GM13977 (cell line): ENCODE measurements at regions not wholly inside any gene's neighbourhood (a gene's known extent, or its start where the extent isn't known, plus 50 kb on each side); places are given as distances from the start of the nearest gene placed in this dataset.
"Not testable (repeated sequence)": the region's sequence is repeated elsewhere in the genome, so short reads cannot be mapped to it uniquely, and the experiment has no call there.

Experiments used
- DNase-seq: peaks from one replicate; pipeline ENCODE4 v3.0.0; 2012; ENCODE audit warnings: low spot score
- in situ Hi-C: fragments of 300-500 bp; cut with MboI; formaldehyde crosslinking; loops from one replicate; pipeline ENCODE4 v1.12.0; 2022; ENCODE audit warnings: low sequenced_read_pairs, low pct_unique_long_range_greater_than_20kb, mixed read lengths, inconsistent platforms; ENCODE audit not compliant: unreplicated experiment
- TF ChIP-seq, protein P1 (sequence below): IDR thresholded peaks from 2 replicates; pipeline ENCODE4 v1.5.1; 2012; ENCODE audit warnings: mild to moderate bottlenecking, control low read depth; ENCODE audit not compliant: insufficient read depth; ENCODE audit errors: extremely low read depth, missing control alignments

DNA sequence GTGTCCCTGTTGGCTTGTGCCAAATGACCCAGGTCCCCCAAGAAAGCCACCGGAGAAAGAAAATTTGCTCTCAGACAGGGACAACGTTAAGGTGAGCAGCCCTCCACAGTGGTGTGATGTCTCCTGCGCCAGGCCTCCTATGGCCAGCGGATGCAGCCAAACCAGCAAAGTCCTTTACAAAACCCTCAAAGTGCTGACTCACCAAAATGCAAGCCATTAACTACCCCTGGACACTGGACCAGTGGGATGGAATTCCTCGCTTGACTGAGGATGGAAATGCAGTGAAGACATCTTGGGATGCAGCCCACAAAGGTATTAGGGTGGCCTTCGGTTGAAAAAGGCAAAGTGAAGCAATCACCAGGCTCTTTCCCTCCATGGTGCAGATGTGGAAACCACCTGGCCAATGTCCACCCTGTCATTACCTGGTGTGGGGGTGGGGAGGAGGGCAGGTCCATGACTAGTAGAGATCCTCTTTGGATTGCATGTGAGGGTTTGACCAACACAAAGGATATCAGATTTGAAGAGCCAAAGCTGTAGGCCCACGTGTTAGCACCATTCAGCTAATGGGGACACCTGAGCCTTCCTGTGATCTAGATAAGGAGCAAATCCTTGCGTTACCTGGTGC is 127.4 kb upstream of the SLC6A11 start:
- no peak for DNase-seq
- TF ChIP-seq, protein P1, sequence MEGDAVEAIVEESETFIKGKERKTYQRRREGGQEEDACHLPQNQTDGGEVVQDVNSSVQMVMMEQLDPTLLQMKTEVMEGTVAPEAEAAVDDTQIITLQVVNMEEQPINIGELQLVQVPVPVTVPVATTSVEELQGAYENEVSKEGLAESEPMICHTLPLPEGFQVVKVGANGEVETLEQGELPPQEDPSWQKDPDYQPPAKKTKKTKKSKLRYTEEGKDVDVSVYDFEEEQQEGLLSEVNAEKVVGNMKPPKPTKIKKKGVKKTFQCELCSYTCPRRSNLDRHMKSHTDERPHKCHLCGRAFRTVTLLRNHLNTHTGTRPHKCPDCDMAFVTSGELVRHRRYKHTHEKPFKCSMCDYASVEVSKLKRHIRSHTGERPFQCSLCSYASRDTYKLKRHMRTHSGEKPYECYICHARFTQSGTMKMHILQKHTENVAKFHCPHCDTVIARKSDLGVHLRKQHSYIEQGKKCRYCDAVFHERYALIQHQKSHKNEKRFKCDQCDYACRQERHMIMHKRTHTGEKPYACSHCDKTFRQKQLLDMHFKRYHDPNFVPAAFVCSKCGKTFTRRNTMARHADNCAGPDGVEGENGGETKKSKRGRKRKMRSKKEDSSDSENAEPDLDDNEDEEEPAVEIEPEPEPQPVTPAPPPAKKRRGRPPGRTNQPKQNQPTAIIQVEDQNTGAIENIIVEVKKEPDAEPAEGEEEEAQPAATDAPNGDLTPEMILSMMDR, result no peak
- in situ Hi-C loops, result no loop called here

DNA sequence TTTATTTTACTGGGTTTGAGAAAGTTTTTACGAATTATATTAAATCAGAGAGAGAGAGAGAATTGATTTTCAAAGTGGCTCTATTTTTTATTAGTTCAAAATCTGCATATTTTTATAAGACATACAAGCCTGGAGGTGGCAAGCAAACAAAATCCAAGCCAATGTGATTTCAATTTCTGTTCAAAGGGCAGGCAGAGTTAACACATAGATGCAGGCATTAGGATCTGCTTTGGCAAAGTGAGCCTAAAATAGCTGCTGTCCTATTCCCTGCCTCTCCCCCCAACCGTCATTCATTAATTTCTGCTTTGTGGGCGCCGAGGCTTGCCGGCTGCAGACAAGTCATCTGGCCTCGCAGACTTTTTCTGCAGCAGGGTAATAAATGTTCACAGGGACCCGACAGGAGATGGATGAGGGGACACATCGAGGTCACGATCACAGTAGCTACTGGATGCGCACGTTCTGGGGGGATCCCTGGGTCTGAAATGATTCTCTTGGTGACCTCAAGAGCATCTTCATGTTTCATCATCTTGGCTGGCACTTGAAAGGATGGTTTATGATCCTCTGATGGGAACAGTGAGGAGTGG is 123.9 kb upstream of the SLC6A11 start:
- TF ChIP-seq, protein P1, result no peak
- DNase-seq, result no peak
- in situ Hi-C loops, result no loop called here

DNA sequence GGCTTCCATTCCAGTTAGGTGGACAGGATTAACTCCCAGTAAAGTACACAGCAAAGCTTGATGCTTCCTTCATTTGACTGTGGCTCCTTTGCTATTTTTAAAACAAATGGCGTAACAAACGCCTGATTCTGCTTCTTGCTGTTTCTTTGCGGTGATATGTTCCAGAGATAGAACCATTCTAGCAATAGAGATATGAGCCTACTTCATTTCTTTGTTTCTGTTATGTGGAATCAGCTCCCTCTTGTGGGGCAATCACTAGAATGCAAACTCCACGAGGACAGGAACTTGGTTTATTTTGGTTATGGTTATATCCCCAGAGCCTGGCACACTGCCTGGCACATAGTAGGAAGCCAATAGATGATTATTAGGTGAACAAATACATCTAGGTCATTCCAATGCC is 122.6 kb upstream of the SLC6A11 start:
- TF ChIP-seq, protein P1, result peak; percentile 6
- in situ Hi-C loops, result no loop called here
- DNase-seq, result no peak

DNA sequence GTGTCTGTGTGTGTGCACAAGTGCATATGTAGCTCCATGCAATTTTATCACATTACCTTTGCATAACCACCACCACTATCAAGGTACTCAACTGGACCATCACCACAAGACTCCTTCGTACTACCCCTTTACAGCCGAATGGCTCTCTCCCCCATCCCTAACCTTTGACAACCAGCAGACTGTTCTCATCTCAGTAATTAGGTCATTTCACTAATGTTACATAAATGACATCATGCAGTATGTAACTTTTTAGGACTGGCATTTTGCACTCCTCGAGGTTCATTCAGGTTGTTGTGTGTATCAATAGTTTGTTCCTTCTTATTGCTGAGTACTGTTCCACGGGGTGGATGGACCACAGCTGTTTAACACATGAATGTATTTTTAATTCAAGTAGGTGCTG is 121.8 kb upstream of the SLC6A11 start:
- in situ Hi-C loops, result no loop called here
- DNase-seq, result no peak
- TF ChIP-seq, protein P1, result no peak

DNA sequence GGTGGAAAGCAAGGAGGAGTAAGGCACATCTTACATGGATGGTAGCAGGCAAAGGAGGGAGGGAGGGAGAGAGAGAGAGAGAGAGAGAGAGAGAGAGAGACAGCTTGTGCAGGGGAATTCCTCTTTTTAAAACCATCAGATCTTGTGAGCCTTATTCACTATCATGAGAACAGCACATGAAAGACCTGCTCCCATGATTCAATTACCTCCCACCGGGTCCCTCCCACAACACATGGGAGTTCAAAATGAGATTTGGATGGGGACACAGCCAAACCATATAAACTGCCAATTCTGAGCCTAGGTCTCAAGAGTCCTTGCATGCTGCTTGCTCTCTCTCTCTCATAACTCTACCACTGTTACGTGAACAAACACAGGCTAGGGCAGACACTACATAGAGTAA is 120.8 kb upstream of the SLC6A11 start:
- in situ Hi-C loops, DNase-seq: not testable (repeated sequence)

DNA sequence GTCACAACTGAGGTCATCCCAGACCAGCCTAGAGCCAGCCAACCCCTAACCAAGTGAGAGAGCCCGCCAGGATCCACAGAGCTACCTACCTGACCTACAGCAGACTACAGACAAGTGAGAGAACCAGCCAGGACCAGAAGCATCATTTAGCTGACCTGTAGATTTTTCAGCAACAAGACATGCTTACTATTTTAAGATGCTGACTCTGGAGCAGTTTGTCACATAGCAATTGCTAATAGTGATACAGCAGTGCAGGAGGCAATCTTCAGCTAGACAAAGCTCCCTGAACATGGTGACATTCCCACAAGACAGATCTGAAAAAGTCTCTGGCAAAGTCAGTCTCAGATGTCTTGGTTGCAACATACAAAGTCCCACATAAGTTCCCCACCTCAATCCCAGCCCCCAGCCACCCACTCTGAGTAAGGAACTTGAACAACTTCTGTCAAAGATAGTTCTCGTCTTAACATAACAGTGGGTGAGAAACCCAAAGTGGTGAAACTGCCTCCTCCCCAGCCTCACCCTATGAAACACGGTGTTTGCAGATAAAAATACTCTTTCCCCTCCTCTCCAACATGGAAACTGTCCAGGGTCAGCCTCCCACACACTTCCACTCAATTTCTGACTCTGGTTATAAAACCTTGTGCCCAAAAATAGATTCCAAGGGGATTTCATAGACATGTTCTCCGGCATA is 120.3 kb upstream of the SLC6A11 start:
- TF ChIP-seq, protein P1, result no peak
- no peak for DNase-seq
- in situ Hi-C loops, result no loop called here

DNA sequence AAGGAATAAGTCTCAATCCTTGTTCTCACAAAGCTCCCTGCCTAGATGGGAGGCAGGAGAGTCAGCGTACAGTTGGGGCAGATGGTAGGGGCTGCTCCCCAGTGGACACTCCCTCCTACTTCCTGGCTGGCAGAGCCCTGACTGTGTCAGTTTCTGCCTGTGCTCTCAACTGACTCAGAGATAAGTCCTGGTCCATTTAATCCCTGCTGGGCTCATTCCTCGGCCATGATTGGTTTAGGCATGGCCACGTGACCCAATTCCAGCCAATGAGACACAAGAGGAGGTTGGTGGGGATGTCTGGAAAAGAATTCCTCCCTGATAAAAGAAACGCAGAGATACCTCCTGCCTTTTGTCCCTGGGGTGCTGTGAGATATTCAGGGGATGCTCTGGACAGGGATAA is 118.1 kb upstream of the SLC6A11 start:
- in situ Hi-C loops, result no loop called here
- no peak for DNase-seq
- TF ChIP-seq, protein P1, result no peak
